Fibroblast of mammary gland (primary cell): ENCODE measurements at regions not wholly inside any gene's neighbourhood (a gene's known extent, or its start where the extent isn't known, plus 50 kb on each side); places are given as distances from the start of the nearest gene placed in this dataset.

Experiments used
- DNase-seq: peaks from one replicate; pipeline ENCODE4 v3.0.0-alpha.2; 2010; ENCODE audit warnings: low read depth
- H3K4me3 ChIP-seq: 2 replicates; pipeline ENCODE4 v1.5.1; 2011; ENCODE audit warnings: low read depth, mild to moderate bottlenecking, low read length, moderate library complexity; ENCODE audit not compliant: control insufficient read depth
- CTCF ChIP-seq: conservative IDR thresholded peaks from 2 replicates; pipeline ENCODE4 v1.5.1; 2011; ENCODE audit warnings: low read depth, low read length, inconsistent platforms; ENCODE audit not compliant: control insufficient read depth, insufficient read depth

- TF ChIP-seq CTCF = no peak
- no peak for DNase-seq
- H3K4me3 ChIP-seq = no peak overlapping the region
These were observed 1233.1 kb downstream of the C4orf33 start for GRCh38 chr4:130329036-130329435.

GRCh38 chr4:130333241-130333759 lies 1237.3 kb downstream of the C4orf33 start:
- no peak for TF ChIP-seq CTCF
- no peak overlapping the region for H3K4me3 ChIP-seq
- no peak for DNase-seq

GRCh38 chr4:130335417-130336194 lies 1239.7 kb downstream of the C4orf33 start:
- H3K4me3 ChIP-seq = no peak overlapping the region
- TF ChIP-seq CTCF = no peak
- no peak for DNase-seq

GRCh38 chr4:130336585-130337217 lies 1240.7 kb downstream of the C4orf33 start:
- DNase-seq = peak; percentile 37
- no peak overlapping the region for H3K4me3 ChIP-seq
- peak; percentile 47 for TF ChIP-seq CTCF

GRCh38 chr4:130338851-130339250 lies 1242.9 kb downstream of the C4orf33 start:
- no peak for TF ChIP-seq CTCF
- no peak overlapping the region for H3K4me3 ChIP-seq
- no peak for DNase-seq

- no peak for DNase-seq
- no peak for TF ChIP-seq CTCF
These were observed 1253.8 kb downstream of the C4orf33 start for GRCh38 chr4:130349745-130350144.

More at GRCh38 chr4:130349745-130350144, 1253.8 kb downstream of the C4orf33 start:
- H3K4me3 ChIP-seq = no peak overlapping the region
